NB4 (cell line): ENCODE measurements at regions not wholly inside any gene's neighbourhood (a gene's known extent, or its start where the extent isn't known, plus 50 kb on each side); places are given as distances from the start of the nearest gene placed in this dataset.
"Not testable (repeated sequence)": the region's sequence is repeated elsewhere in the genome, so short reads cannot be mapped to it uniquely, and the experiment has no call there.

Experiments used
- DNase-seq: peaks from one replicate; pipeline ENCODE4 v3.0.0; 2010; ENCODE audit warnings: low read depth
- H3K4me3 ChIP-seq: one replicate; pipeline ENCODE4 v1.5.1; 2011; ENCODE audit warnings: mild to moderate bottlenecking, low read depth, low read length, moderate library complexity
- MYC ChIP-seq: IDR thresholded peaks from 2 replicates; pipeline ENCODE4 v1.6.1; 2011; ENCODE audit warnings: low read depth, low read length
- POLR2A ChIP-seq: IDR thresholded peaks from 2 replicates; pipeline ENCODE4 v1.6.1; 2011; ENCODE audit warnings: mild to moderate bottlenecking; ENCODE audit not compliant: insufficient read length; ENCODE audit errors: extremely low read depth
- TF ChIP-seq, protein P1 (sequence below): IDR thresholded peaks from one replicate; pipeline ENCODE4 v1.5.1; 2012; ENCODE audit warnings: low read depth, low read length
- TF ChIP-seq, protein P2 (sequence below): IDR thresholded peaks from 2 replicates; pipeline ENCODE4 v1.6.1; 2011; ENCODE audit warnings: low read depth, low read length

DNA sequence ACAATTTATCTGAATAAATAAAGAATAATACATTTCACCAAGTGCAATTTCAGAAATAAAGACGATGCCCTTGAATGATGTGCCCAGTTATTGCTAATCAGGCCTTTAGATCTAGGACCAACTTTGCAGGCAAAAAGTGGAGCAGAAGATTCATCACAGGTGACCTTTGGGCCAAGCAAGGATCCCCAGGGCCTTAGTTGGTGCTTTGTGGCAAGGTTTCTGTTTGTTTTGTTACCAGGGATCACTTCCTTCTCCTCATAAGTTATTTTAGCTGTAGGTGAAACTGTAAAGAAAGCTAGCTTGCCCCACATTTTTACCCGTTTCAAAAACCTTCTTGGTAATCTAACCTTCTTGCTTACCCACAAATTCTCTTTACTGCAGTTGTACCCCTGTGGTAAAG is 323.2 kb downstream of the NEBL start:
- DNase-seq = no peak
- H3K4me3 ChIP-seq = no peak overlapping the region
- TF ChIP-seq, protein P1, sequence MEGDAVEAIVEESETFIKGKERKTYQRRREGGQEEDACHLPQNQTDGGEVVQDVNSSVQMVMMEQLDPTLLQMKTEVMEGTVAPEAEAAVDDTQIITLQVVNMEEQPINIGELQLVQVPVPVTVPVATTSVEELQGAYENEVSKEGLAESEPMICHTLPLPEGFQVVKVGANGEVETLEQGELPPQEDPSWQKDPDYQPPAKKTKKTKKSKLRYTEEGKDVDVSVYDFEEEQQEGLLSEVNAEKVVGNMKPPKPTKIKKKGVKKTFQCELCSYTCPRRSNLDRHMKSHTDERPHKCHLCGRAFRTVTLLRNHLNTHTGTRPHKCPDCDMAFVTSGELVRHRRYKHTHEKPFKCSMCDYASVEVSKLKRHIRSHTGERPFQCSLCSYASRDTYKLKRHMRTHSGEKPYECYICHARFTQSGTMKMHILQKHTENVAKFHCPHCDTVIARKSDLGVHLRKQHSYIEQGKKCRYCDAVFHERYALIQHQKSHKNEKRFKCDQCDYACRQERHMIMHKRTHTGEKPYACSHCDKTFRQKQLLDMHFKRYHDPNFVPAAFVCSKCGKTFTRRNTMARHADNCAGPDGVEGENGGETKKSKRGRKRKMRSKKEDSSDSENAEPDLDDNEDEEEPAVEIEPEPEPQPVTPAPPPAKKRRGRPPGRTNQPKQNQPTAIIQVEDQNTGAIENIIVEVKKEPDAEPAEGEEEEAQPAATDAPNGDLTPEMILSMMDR = no peak
- TF ChIP-seq, protein P2, sequence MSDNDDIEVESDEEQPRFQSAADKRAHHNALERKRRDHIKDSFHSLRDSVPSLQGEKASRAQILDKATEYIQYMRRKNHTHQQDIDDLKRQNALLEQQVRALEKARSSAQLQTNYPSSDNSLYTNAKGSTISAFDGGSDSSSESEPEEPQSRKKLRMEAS = no peak
- TF ChIP-seq MYC = no peak
- no peak for TF ChIP-seq POLR2A

DNA sequence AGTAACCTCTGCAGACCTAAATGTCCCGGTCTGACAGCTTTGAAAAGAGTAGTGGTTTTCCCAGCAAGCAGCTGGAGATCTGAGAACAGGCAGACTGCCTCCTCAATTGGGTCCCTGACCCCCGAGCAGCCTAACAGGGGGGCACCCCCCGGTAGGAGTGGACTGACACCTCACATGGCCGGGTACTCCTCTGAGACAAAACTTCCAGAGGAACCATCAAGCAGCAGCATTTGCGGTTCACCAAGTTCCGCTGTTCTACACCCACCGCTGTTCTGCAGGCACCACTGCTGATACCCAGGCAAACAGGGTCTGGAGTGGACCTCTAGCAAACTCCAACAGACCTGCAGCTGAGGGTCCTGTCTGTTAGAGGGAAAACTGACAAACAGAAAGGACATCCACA is 341.1 kb downstream of the NEBL start:
- DNase-seq, H3K4me3 ChIP-seq: not testable (repeated sequence)

DNA sequence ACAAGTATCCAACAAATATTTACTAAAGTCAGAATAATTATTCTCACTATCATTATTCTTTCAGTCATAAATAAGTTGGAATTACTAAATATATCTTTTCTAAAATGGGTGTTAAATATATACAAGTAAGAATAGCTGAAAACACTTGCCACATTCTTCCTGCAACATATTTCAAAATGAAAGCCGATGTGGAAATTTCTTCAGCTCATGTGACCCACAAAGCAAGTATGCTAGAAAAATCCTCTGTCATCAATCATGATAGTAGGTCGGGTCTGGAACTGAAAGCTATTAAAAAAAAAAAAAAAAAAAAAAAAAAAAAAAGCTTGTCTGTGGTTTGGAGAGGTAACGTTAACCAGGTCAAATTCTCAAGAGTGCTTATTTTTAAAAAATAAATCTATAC is 344.7 kb downstream of the NEBL start:
- DNase-seq = no peak
- TF ChIP-seq POLR2A = no peak
- no peak overlapping the region for H3K4me3 ChIP-seq

DNA sequence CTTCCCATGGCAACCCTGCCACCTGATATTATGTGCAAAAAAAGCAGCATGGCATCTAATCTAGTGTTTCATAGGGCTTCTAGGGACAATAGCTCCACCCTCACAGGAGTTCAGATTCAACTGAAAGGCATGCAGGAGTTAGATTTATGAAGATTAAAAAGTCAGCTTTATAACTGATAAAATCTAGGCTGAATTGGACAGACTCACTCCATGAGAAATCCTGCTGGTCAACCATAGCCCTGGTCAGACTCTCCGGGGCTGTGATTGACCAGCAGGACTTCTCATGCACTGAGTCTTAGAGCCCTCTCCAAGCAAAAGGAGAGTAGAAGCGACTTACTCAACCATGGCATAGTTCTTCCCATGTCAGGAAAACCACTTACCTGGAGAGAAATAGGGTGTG is 345.4 kb downstream of the NEBL start:
- no peak overlapping the region for H3K4me3 ChIP-seq
- TF ChIP-seq POLR2A = no peak
- TF ChIP-seq, protein P2 = no peak
- TF ChIP-seq MYC = no peak
- TF ChIP-seq, protein P1 = no peak
- no peak for DNase-seq

DNA sequence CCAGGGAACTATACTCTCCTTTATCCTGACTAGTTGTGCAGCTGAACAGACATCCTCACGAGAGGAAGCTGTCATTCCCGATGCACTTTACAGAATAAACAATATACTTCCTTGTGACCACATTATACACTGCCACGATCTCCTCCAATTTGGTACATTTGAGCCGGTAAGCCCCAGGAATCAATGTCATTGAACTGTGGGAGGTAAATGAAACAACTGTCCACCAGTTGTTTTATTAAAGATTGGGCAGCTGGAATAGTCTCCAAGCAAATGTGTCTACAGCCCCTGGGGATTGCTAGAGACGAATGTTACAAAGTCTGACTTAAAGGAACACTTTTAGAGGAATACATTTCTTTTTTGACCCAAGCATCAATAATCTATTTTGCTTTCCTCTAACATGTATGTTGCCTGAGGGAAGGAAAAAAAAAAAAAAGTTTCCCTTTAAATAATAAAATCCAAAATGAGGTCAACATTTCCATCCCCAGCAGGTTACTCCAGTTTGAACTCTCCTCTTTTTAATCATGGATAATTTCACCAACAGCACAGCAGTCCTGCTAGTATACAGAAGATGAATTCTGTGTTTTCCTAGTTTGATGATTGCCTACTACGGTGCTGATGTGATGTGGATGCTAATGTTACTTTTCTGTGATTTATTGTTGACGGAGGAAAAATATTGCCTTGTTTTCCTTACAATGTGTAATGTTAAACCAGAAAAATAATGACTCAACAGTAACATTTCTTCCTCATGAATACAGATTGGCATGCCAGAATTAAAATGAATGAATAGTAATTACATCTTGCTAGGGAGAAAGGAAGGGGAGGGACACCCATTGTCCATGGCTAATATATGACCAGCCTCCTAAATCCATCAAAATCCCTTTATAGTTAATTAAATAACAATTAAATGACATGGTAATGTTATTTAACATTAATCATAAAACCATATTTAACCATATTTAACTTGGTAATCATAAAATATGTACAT is 360.9 kb downstream of the NEBL start:
- TF ChIP-seq, protein P1 = no peak
- TF ChIP-seq, protein P2 = no peak
- TF ChIP-seq MYC (no peak), POLR2A (no peak)
- no peak for DNase-seq
- H3K4me3 ChIP-seq = no peak overlapping the region

DNA sequence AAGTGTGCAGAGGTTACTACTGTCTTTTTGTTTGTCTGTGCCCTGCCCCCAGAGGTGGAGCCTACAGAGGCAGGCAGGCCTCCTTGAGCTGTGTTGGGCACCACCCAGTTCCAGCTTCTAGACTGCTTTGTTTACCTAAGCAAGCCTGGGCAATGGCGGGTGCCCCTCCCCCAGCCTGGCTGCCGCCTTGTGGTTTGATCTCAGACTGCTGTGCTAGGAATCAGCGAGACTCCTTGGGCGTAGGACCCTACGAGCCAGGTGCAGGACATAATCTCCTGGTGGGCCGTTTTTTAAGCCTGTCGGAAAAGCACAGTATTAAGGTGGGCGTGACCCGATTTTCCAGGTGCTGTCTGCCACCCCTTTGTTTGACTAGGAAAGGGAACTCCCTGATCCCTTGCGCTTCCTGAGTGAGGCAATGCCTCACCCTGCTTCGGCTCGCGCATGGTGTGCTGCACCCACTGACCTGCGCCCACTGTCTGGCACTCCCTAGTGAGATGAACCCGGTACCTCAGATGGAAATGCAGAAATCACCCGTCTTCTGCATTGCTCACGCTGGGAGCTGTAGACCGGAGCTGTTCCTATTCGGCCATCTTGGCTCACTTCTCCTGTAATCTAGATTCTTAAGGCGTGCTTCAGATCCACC is 365.7 kb downstream of the NEBL start:
- H3K4me3 ChIP-seq, DNase-seq: not testable (repeated sequence)

DNA sequence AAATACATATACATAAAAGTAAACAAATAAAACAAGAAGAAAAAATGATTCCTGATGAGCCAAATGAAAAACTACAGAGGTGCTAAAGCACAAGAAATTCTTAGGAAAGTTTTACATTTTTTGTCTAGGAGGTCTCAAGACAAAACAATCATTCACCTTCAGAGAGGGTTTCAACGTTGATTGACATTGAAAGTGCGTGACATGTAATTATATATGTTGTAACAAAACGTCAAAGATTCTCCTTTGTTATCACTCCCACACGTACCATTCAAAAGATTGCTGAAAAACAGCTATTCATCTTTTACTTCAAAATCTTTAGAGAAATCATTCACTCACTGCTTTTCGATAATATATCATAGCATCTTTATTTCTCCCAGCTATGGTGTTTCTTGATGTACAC is 375.9 kb downstream of the NEBL start:
- TF ChIP-seq MYC = no peak
- TF ChIP-seq, protein P2 = no peak
- TF ChIP-seq POLR2A = no peak
- TF ChIP-seq, protein P1 = no peak
- no peak overlapping the region for H3K4me3 ChIP-seq
- DNase-seq = no peak
